Coronary artery (tissue), 2 donors: ENCODE measurements at regions not wholly inside any gene's neighbourhood (a gene's known extent, or its start where the extent isn't known, plus 50 kb on each side); places are given as distances from the start of the nearest gene placed in this dataset.
"Not testable (repeated sequence)": the region's sequence is repeated elsewhere in the genome, so short reads cannot be mapped to it uniquely, and the experiment has no call there.

Experiments used
- DNase-seq: peaks from one replicate; pipeline ENCODE4 v3.0.0-alpha.2; 2017; ENCODE audit warnings: low spot score
- H3K27ac ChIP-seq, 2 donors: fragments of 200-600 bp; sonication (generic); one replicate each; pipeline ENCODE4 v1.5.1; 2016 to 2019
- H3K4me3 ChIP-seq: fragments of 200-600 bp; sonication (generic); 2 replicates; pipeline ENCODE4 v1.5.1; 2016; ENCODE audit warnings: mild to moderate bottlenecking, moderate library complexity
- CTCF ChIP-seq: fragments of 200-600 bp; sonication (generic); IDR thresholded peaks from one replicate; pipeline ENCODE4 v1.5.1; 2019; ENCODE audit warnings: antibody characterized with exemption

- H3K4me3 ChIP-seq = no peak overlapping the region
- DNase-seq = no peak
- H3K27ac ChIP-seq = no peak overlapping the region
- TF ChIP-seq CTCF = no peak
Observed at GRCh38 chr12:24349051-24349799, 399.8 kb upstream of the SOX5 start.

GRCh38 chr12:24348180-24348579 lies 398.7 kb upstream of the SOX5 start:
- not testable (repeated sequence) for H3K27ac ChIP-seq, DNase-seq, H3K4me3 ChIP-seq

GRCh38 chr12:24328261-24328660 lies 378.8 kb upstream of the SOX5 start:
- TF ChIP-seq CTCF = no peak
- no peak for DNase-seq
- no peak overlapping the region for H3K4me3 ChIP-seq
- no peak overlapping the region for H3K27ac ChIP-seq

- TF ChIP-seq CTCF = no peak
- H3K4me3 ChIP-seq = no peak overlapping the region
- DNase-seq = no peak
- no peak overlapping the region for H3K27ac ChIP-seq
Observed at GRCh38 chr12:24325331-24325730, 375.9 kb upstream of the SOX5 start.

GRCh38 chr12:24307716-24308335 lies 358.4 kb upstream of the SOX5 start:
- no peak for TF ChIP-seq CTCF
- no peak for DNase-seq
- Histone ChIP-seq H3K4me3 (no peak overlapping the region), H3K27ac (no peak overlapping the region)

GRCh38 chr12:24307153-24307552 lies 357.7 kb upstream of the SOX5 start:
- DNase-seq = no peak
- Histone ChIP-seq H3K27ac (no peak overlapping the region), H3K4me3 (no peak overlapping the region)
- no peak for TF ChIP-seq CTCF

- no peak for DNase-seq
- no peak overlapping the region for H3K4me3 ChIP-seq
- TF ChIP-seq CTCF = no peak
- no peak overlapping the region for H3K27ac ChIP-seq
Observed at GRCh38 chr12:24306001-24306400, 356.5 kb upstream of the SOX5 start.
